ENCODE measurements at regions not wholly inside any gene's neighbourhood (a gene's known extent, or its start where the extent isn't known, plus 50 kb on each side); places are given as distances from the start of the nearest gene placed in this dataset.

GRCh38 chr1:29752141-29752540, 515.8 kb downstream of the PTPRU start:
- H3K4me3 ChIP-seq, result no peak overlapping the region
- H3K36me3 ChIP-seq, result no peaks in the 10 kb centered on the region
- H3K27ac ChIP-seq, result no peak overlapping the region
- TF ChIP-seq CTCF (IDR thresholded peaks at IDR 0.05), result no peak
- intact Hi-C loops (cut with DNase I), result no loop called here
- H3K9me3 ChIP-seq, result no peaks in the 10 kb centered on the region
- H3K27me3 ChIP-seq, result no peaks in the 10 kb centered on the region
- H3K4me1 ChIP-seq, result no peaks in the 10 kb centered on the region
- no peak for DNase-seq (ENCODE audit: low spot score in 2 of 2)

- H3K27me3 ChIP-seq, result no peaks in the 10 kb centered on the region
- no peak overlapping the region for H3K4me3 ChIP-seq
- no peaks in the 10 kb centered on the region for H3K36me3 ChIP-seq
- intact Hi-C loops (cut with DNase I), result no loop called here
- TF ChIP-seq CTCF (IDR thresholded peaks at IDR 0.05), result no peak
- no peak overlapping the region for H3K27ac ChIP-seq
- DNase-seq (ENCODE audit: low spot score in 2 of 2), result peak in 1 of 2 donors; percentile 24
- no peaks in the 10 kb centered on the region for H3K9me3 ChIP-seq
- no peaks in the 10 kb centered on the region for H3K4me1 ChIP-seq
Measured at GRCh38 chr1:29749024-29749945, 513.0 kb downstream of the PTPRU start.

- Histone ChIP-seq H3K27ac (no peak overlapping the region), H3K4me3 (no peak overlapping the region), H3K4me1 (no peaks in the 10 kb centered on the region), H3K36me3 (no peaks in the 10 kb centered on the region), H3K9me3 (no peaks in the 10 kb centered on the region), H3K27me3 (no peaks in the 10 kb centered on the region)
- no peak for TF ChIP-seq CTCF (IDR thresholded peaks at IDR 0.05)
- intact Hi-C loops (cut with DNase I), result no loop called here
- no peak for DNase-seq (ENCODE audit: low spot score in 2 of 2)
Measured at GRCh38 chr1:29747196-29747595, 510.9 kb downstream of the PTPRU start.

GRCh38 chr1:29746076-29746665, 509.8 kb downstream of the PTPRU start:
- H3K9me3 ChIP-seq, result no peaks in the 10 kb centered on the region
- peak in 1 of 2 donors; percentile 39 for DNase-seq (ENCODE audit: low spot score in 2 of 2)
- intact Hi-C loops (cut with DNase I), result no loop called here
- H3K4me3 ChIP-seq, result no peak overlapping the region
- H3K4me1 ChIP-seq, result no peaks in the 10 kb centered on the region
- no peak overlapping the region for H3K27ac ChIP-seq
- no peak for TF ChIP-seq CTCF (IDR thresholded peaks at IDR 0.05)
- H3K27me3 ChIP-seq, result no peaks in the 10 kb centered on the region
- H3K36me3 ChIP-seq, result no peaks in the 10 kb centered on the region

GRCh38 chr1:29744684-29745490, 508.6 kb downstream of the PTPRU start:
- no peak for DNase-seq (ENCODE audit: low spot score in 2 of 2)
- Histone ChIP-seq H3K9me3 (no peaks in the 10 kb centered on the region), H3K36me3 (no peaks in the 10 kb centered on the region), H3K4me1 (no peaks in the 10 kb centered on the region), H3K27ac (no peak overlapping the region), H3K4me3 (no peak overlapping the region), H3K27me3 (no peaks in the 10 kb centered on the region)
- TF ChIP-seq CTCF (IDR thresholded peaks at IDR 0.05), result no peak
- intact Hi-C loops (cut with DNase I), result no loop called here
